Kidney epithelial cell (primary cell): ENCODE measurements at regions not wholly inside any gene's neighbourhood (a gene's known extent, or its start where the extent isn't known, plus 50 kb on each side); places are given as distances from the start of the nearest gene placed in this dataset.
"Not testable (repeated sequence)": the region's sequence is repeated elsewhere in the genome, so short reads cannot be mapped to it uniquely, and the experiment has no call there.

Experiments used
- DNase-seq: peaks from one replicate; pipeline ENCODE4 v3.0.0-alpha.2; 2010; ENCODE audit warnings: low read depth
- H3K27me3 ChIP-seq: 2 replicates; pipeline ENCODE4 v1.6.0; 2011; ENCODE audit warnings: low read length; ENCODE audit not compliant: control insufficient read depth, insufficient read depth
- H3K36me3 ChIP-seq: 2 replicates; pipeline ENCODE4 v1.5.1; 2011; ENCODE audit warnings: low read length; ENCODE audit not compliant: control insufficient read depth, insufficient read depth
- H3K4me3 ChIP-seq: 2 replicates; pipeline ENCODE4 v1.5.1; 2011; ENCODE audit warnings: low read depth, mild to moderate bottlenecking, control low read depth, low read length
- TF ChIP-seq, protein P1 (sequence below): IDR thresholded peaks from 2 replicates; pipeline ENCODE4 v1.5.1; 2011; ENCODE audit warnings: mild to moderate bottlenecking, moderate library complexity, low read length, control low read depth, inconsistent platforms; ENCODE audit not compliant: insufficient read depth, poor library complexity, severe bottlenecking

- Histone ChIP-seq H3K36me3 (no peaks in the 10 kb centered on the region), H3K4me3 (no peak overlapping the region), H3K27me3 (no peaks in the 10 kb centered on the region)
- no peak for DNase-seq
- TF ChIP-seq, protein P1, sequence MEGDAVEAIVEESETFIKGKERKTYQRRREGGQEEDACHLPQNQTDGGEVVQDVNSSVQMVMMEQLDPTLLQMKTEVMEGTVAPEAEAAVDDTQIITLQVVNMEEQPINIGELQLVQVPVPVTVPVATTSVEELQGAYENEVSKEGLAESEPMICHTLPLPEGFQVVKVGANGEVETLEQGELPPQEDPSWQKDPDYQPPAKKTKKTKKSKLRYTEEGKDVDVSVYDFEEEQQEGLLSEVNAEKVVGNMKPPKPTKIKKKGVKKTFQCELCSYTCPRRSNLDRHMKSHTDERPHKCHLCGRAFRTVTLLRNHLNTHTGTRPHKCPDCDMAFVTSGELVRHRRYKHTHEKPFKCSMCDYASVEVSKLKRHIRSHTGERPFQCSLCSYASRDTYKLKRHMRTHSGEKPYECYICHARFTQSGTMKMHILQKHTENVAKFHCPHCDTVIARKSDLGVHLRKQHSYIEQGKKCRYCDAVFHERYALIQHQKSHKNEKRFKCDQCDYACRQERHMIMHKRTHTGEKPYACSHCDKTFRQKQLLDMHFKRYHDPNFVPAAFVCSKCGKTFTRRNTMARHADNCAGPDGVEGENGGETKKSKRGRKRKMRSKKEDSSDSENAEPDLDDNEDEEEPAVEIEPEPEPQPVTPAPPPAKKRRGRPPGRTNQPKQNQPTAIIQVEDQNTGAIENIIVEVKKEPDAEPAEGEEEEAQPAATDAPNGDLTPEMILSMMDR, result no peak
These were observed 316.3 kb upstream of the POU5F2 start for GRCh38 chr5:94057655-94058054.

- H3K4me3 ChIP-seq, result no peak overlapping the region
- TF ChIP-seq, protein P1, result no peak
- H3K27me3 ChIP-seq, result no peaks in the 10 kb centered on the region
- H3K36me3 ChIP-seq, result no peaks in the 10 kb centered on the region
- DNase-seq, result no peak
These were observed 315.8 kb upstream of the POU5F2 start for GRCh38 chr5:94057217-94057616.

DNA sequence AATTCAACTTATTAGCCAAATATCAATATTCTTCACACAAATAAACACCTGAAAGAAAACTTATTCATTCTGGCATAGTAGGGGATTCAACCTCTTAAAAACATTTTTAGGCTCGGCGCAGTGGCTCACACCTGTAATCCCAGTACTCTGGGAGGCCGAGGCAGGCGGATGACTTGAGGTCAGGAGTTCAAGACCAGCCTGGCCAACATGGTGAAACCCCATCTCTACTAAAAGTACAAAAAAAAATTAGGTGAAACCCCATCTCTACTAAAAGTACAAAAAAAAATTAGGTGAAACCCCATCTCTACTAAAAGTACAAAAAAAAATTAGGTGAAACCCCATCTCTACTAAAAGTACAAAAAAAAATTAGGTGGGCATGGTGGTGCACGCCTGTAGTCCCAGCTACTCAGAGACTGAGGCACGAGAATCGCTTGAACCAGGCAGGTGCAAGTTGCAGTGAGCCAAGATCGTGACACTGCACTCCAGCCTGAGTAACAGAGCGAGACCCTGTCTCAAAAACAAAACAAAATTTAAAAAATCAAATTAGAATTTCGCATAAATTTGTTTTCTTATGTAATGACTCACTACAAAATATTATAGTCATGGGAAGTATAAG is 308.0 kb upstream of the POU5F2 start:
- DNase-seq, H3K27me3 ChIP-seq, H3K36me3 ChIP-seq, H3K4me3 ChIP-seq: not testable (repeated sequence)

- no peak for DNase-seq
- TF ChIP-seq, protein P1, result no peak
- H3K36me3 ChIP-seq, result no peaks in the 10 kb centered on the region
- H3K27me3 ChIP-seq, result no peaks in the 10 kb centered on the region
- H3K4me3 ChIP-seq, result no peak overlapping the region
These were observed 304.7 kb upstream of the POU5F2 start for GRCh38 chr5:94045839-94046782.

DNA sequence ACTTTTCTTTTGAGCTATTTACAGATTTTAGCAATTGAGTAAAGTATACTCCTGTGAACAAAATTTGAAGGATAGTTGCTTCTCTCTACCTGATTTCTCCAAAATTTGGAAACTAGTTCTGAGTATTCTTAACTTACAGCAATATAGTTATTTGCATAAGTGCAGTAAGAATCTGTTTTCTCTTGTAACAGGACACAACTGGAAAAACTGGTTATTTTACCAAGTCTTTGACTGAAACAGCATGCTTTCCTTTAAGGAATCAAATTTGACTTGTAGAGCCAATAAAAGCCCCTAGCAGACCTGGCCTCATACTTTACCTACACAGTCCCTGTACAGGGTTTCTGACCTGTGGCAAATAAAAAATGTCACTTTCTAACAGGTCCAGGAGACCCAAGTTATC is 301.9 kb upstream of the POU5F2 start:
- H3K36me3 ChIP-seq, result no peaks in the 10 kb centered on the region
- no peak for DNase-seq
- no peak overlapping the region for H3K4me3 ChIP-seq
- no peaks in the 10 kb centered on the region for H3K27me3 ChIP-seq
- TF ChIP-seq, protein P1, result no peak

GRCh38 chr5:94040591-94041148 is 299.3 kb upstream of the POU5F2 start:
- H3K36me3 ChIP-seq, result no peaks in the 10 kb centered on the region
- DNase-seq, result no peak
- H3K4me3 ChIP-seq, result no peak overlapping the region
- TF ChIP-seq, protein P1, result no peak
- H3K27me3 ChIP-seq, result no peaks in the 10 kb centered on the region
